ENCODE measurements at regions not wholly inside any gene's neighbourhood (a gene's known extent, or its start where the extent isn't known, plus 50 kb on each side); places are given as distances from the start of the nearest gene placed in this dataset.

- Histone ChIP-seq H3K9ac (ENCODE audit: insufficient read length, low read depth) (no peak overlapping the region), H3K36me3 (ENCODE audit: insufficient read depth, insufficient read length, low read length) (no peaks in the 10 kb centered on the region), H3K27me3 (ENCODE audit: insufficient read depth, insufficient read length) (no peaks in the 10 kb centered on the region), H3K9me3 (ENCODE audit: insufficient read depth, low read length) (no peaks in the 10 kb centered on the region), H3K4me1 (ENCODE audit: insufficient read depth, insufficient read length) (no peaks in the 10 kb centered on the region), H3K4me3 (ENCODE audit: insufficient read length, low read depth) (no peak overlapping the region)
- TF ChIP-seq YY1 (IDR thresholded peaks at IDR 0.05; ENCODE audit: insufficient read depth, insufficient read length) (no peak), ZNF274 (IDR thresholded peaks at IDR 0.05; ENCODE audit: low read depth, low read length) (no peak), SUZ12 (IDR thresholded peaks at IDR 0.05; ENCODE audit: extremely low read depth, insufficient read depth, insufficient read length) (no peak)
- DNase-seq (ENCODE audit: low read depth, low spot score): no peak
Observed at GRCh38 chr2:83787189-83787588, 671.9 kb downstream of the SUCLG1 start.

DNA sequence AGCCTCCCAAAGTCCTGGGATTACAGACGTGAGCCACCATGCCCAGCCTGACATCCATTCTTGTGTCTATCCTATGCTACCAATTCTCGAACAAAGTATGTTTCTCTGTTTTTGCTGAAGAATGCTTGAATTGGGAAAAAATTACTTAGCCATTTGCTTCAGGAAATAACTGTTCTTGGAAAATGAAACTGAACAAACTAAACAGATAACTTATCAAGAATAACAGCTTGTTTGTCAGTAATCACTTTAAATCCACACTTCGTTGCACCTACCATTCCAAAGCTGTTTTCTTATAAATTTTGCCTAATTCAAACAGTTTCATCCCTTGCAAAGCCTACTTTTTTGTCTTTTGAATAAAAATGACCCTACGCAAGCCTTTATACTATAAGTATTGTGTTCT is 672.9 kb downstream of the SUCLG1 start:
- no peak for TF ChIP-seq SUZ12 (IDR thresholded peaks at IDR 0.05; ENCODE audit: extremely low read depth, insufficient read depth, insufficient read length)
- TF ChIP-seq ZNF274 (IDR thresholded peaks at IDR 0.05; ENCODE audit: low read depth, low read length): no peak
- Histone ChIP-seq H3K27me3 (ENCODE audit: insufficient read depth, insufficient read length) (no peaks in the 10 kb centered on the region), H3K4me1 (ENCODE audit: insufficient read depth, insufficient read length) (no peaks in the 10 kb centered on the region), H3K9me3 (ENCODE audit: insufficient read depth, low read length) (no peaks in the 10 kb centered on the region), H3K36me3 (ENCODE audit: insufficient read depth, insufficient read length, low read length) (no peaks in the 10 kb centered on the region), H3K4me3 (ENCODE audit: insufficient read length, low read depth) (no peak overlapping the region), H3K9ac (ENCODE audit: insufficient read length, low read depth) (no peak overlapping the region)
- no peak for DNase-seq (ENCODE audit: low read depth, low spot score)

- H3K27me3 ChIP-seq (ENCODE audit: insufficient read depth, insufficient read length): no peaks in the 10 kb centered on the region
- no peaks in the 10 kb centered on the region for H3K9me3 ChIP-seq (ENCODE audit: insufficient read depth, low read length)
- H3K9ac ChIP-seq (ENCODE audit: insufficient read length, low read depth): no peak overlapping the region
- H3K36me3 ChIP-seq (ENCODE audit: insufficient read depth, insufficient read length, low read length): no peaks in the 10 kb centered on the region
- TF ChIP-seq SUZ12 (IDR thresholded peaks at IDR 0.05; ENCODE audit: extremely low read depth, insufficient read depth, insufficient read length) (no peak), YY1 (IDR thresholded peaks at IDR 0.05; ENCODE audit: insufficient read depth, insufficient read length) (no peak), ZNF274 (IDR thresholded peaks at IDR 0.05; ENCODE audit: low read depth, low read length) (no peak)
- no peak overlapping the region for H3K4me3 ChIP-seq (ENCODE audit: insufficient read length, low read depth)
- H3K4me1 ChIP-seq (ENCODE audit: insufficient read depth, insufficient read length): no peaks in the 10 kb centered on the region
- no peak for DNase-seq (ENCODE audit: low read depth, low spot score)
Observed at GRCh38 chr2:83784947-83785346, 674.1 kb downstream of the SUCLG1 start.

- TF ChIP-seq ZNF274 (IDR thresholded peaks at IDR 0.05; ENCODE audit: low read depth, low read length) (no peak), SUZ12 (IDR thresholded peaks at IDR 0.05; ENCODE audit: extremely low read depth, insufficient read depth, insufficient read length) (no peak)
- H3K27me3 ChIP-seq (ENCODE audit: insufficient read depth, insufficient read length): no peaks in the 10 kb centered on the region
- DNase-seq (ENCODE audit: low read depth, low spot score): no peak
Observed at GRCh38 chr2:83784315-83784714, 674.8 kb downstream of the SUCLG1 start.

DNA sequence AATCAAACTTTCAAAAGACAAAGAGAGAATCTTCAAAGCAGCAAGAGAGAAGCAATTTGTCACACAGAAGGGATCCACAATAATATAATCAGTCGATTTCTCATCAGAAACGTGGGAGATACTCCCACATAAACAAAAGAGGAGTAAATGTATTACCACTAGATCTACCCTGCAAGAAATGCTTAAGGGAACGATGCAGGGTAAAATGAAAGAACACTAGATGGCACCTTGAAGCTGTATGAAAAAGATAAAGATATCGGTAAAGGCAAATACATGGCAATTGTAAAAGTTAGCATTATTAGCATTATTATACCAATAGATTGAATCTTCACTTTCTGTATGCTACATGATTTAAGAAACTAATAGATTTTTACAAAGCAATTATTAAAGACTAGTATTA is 677.0 kb downstream of the SUCLG1 start:
- Histone ChIP-seq H3K27me3 (ENCODE audit: insufficient read depth, insufficient read length) (no peaks in the 10 kb centered on the region), H3K4me1 (ENCODE audit: insufficient read depth, insufficient read length) (no peaks in the 10 kb centered on the region), H3K36me3 (ENCODE audit: insufficient read depth, insufficient read length, low read length) (no peaks in the 10 kb centered on the region), H3K4me3 (ENCODE audit: insufficient read length, low read depth) (no peak overlapping the region), H3K9me3 (ENCODE audit: insufficient read depth, low read length) (no peaks in the 10 kb centered on the region), H3K9ac (ENCODE audit: insufficient read length, low read depth) (no peak overlapping the region)
- no peak for DNase-seq (ENCODE audit: low read depth, low spot score)
- TF ChIP-seq SUZ12 (IDR thresholded peaks at IDR 0.05; ENCODE audit: extremely low read depth, insufficient read depth, insufficient read length) (no peak), YY1 (IDR thresholded peaks at IDR 0.05; ENCODE audit: insufficient read depth, insufficient read length) (no peak), ZNF274 (IDR thresholded peaks at IDR 0.05; ENCODE audit: low read depth, low read length) (no peak)

More at GRCh38 chr2:83784315-83784714, 674.8 kb downstream of the SUCLG1 start:
- no peaks in the 10 kb centered on the region for H3K4me1 ChIP-seq (ENCODE audit: insufficient read depth, insufficient read length)
- H3K36me3 ChIP-seq (ENCODE audit: insufficient read depth, insufficient read length, low read length): no peaks in the 10 kb centered on the region
- H3K4me3 ChIP-seq (ENCODE audit: insufficient read length, low read depth): no peak overlapping the region
- H3K9me3 ChIP-seq (ENCODE audit: insufficient read depth, low read length): no peaks in the 10 kb centered on the region
- H3K9ac ChIP-seq (ENCODE audit: insufficient read length, low read depth): no peak overlapping the region

DNA sequence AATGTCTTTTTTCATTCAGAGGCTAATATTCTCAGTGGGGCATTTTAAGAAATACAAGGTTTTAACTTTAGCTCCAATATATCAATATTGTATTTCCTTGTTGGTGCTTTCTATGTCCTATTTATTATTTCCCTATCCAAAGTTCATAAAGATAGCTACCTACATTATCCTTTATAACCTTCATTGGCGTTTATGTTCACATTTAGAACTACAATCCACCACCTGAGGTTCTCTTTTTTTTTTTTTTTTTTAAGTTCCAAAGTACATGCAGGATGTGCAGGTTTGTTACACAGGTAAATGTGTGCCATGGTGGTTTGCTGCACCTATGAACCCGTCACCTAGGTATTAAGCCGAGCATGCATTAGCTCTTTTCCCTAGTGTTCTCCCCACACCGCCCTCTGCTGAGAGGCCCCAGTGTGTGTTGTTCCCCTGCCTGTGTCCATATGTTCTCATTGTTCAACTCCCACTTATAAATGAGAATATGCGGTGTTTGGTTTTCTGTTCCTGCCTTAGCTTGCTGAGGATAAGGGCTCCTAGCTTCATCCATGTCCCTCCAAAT is 694.6 kb downstream of the SUCLG1 start:
- no peaks in the 10 kb centered on the region for H3K9me3 ChIP-seq (ENCODE audit: insufficient read depth, low read length)

DNA sequence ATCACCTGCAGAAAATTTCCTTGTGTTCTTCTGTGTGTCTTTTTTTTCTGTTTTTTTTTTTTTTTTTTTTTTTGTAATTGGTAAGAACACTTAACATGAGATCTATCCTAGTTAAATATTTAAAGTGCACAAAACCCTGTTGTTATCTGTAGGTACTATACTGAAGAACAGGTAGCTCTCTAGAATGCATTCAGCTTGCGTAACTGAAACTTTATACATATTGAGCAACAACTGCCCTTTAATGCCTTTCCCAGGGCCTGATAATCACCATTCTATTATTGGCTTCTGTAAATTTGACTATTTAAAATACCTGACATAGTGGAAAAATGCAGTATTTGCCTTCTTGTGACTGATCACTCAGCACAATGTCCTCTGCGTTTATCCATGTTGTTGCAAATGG is 701.8 kb downstream of the SUCLG1 start:
- no peak overlapping the region for H3K4me3 ChIP-seq (ENCODE audit: insufficient read length, low read depth)
- H3K27me3 ChIP-seq (ENCODE audit: insufficient read depth, insufficient read length): no peaks in the 10 kb centered on the region
- no peaks in the 10 kb centered on the region for H3K4me1 ChIP-seq (ENCODE audit: insufficient read depth, insufficient read length)
- DNase-seq (ENCODE audit: low read depth, low spot score): no peak
- no peaks in the 10 kb centered on the region for H3K36me3 ChIP-seq (ENCODE audit: insufficient read depth, insufficient read length, low read length)
- no peak for TF ChIP-seq ZNF274 (IDR thresholded peaks at IDR 0.05; ENCODE audit: low read depth, low read length)
- TF ChIP-seq YY1 (IDR thresholded peaks at IDR 0.05; ENCODE audit: insufficient read depth, insufficient read length): no peak
- TF ChIP-seq SUZ12 (IDR thresholded peaks at IDR 0.05; ENCODE audit: extremely low read depth, insufficient read depth, insufficient read length): no peak
- H3K9me3 ChIP-seq (ENCODE audit: insufficient read depth, low read length): no peaks in the 10 kb centered on the region
- H3K9ac ChIP-seq (ENCODE audit: insufficient read length, low read depth): no peak overlapping the region

More for the DNA sequence above, 694.6 kb downstream of the SUCLG1 start:
- no peaks in the 10 kb centered on the region for H3K27me3 ChIP-seq (ENCODE audit: insufficient read depth, insufficient read length)
- no peak for TF ChIP-seq SUZ12 (IDR thresholded peaks at IDR 0.05; ENCODE audit: extremely low read depth, insufficient read depth, insufficient read length)
- no peak for TF ChIP-seq ZNF274 (IDR thresholded peaks at IDR 0.05; ENCODE audit: low read depth, low read length)
- no peak for TF ChIP-seq YY1 (IDR thresholded peaks at IDR 0.05; ENCODE audit: insufficient read depth, insufficient read length)
- H3K9ac ChIP-seq (ENCODE audit: insufficient read length, low read depth): no peak overlapping the region
- H3K4me3 ChIP-seq (ENCODE audit: insufficient read length, low read depth): no peak overlapping the region
- no peak for DNase-seq (ENCODE audit: low read depth, low spot score)
- H3K36me3 ChIP-seq (ENCODE audit: insufficient read depth, insufficient read length, low read length): no peaks in the 10 kb centered on the region
- no peaks in the 10 kb centered on the region for H3K4me1 ChIP-seq (ENCODE audit: insufficient read depth, insufficient read length)

Data from NT2/D1 (cell line).